PC-3 (cell line): ENCODE measurements at regions not wholly inside any gene's neighbourhood (a gene's known extent, or its start where the extent isn't known, plus 50 kb on each side); places are given as distances from the start of the nearest gene placed in this dataset.

Source experiments
- CTCF ChIP-seq: fragments of 300-600 bp; sonication (generic); conservative IDR thresholded peaks from 2 replicates; pipeline ENCODE4 v1.5.1; 2017; ENCODE audit warnings: antibody characterized with exemption, low read depth, mild to moderate bottlenecking, low read length
- EZH2phosphoT487 ChIP-seq: fragments of 300-600 bp; sonication (generic); IDR thresholded peaks from 2 replicates; pipeline ENCODE4 v1.6.1; 2018; ENCODE audit warnings: mild to moderate bottlenecking, antibody characterized with exemption, low read length, borderline replicate concordance

GRCh38 chr4:27270435-27270834 is 409.8 kb downstream of the STIM2 start:
- TF ChIP-seq EZH2phosphoT487 (no peak), CTCF (no peak)
